H1 (cell line): ENCODE measurements at regions not wholly inside any gene's neighbourhood (a gene's known extent, or its start where the extent isn't known, plus 50 kb on each side); places are given as distances from the start of the nearest gene placed in this dataset.
"Not testable (repeated sequence)": the region's sequence is repeated elsewhere in the genome, so short reads cannot be mapped to it uniquely, and the experiment has no call there.

ENCODE experiments used
- CTCF ChIA-PET: fragments of 300-600 bp; sonication (Branson Sonifier 250); formaldehyde crosslinking; loops from one replicate; lab custom pipeline; 2021; ENCODE audit not compliant: partially characterized antibody; lab: Charles Lee
- POLR2A ChIA-PET: fragments of 300-600 bp; sonication (Branson Sonifier 250); formaldehyde crosslinking; loops from one replicate; lab custom pipeline; 2021; ENCODE audit warnings: inconsistent platforms; ENCODE audit not compliant: partially characterized antibody; lab: Charles Lee
- DNase-seq, 2 experiments: peaks; one replicate each; pipeline versions ENCODE4 v3.0.0 to v3.0.0-alpha.2; 2010 to 2022; ENCODE audit warnings: low spot score in 2 of 2, low read depth in 1 of 2, mixed read lengths in 1 of 2
- FAIRE-seq: peaks from 2 replicates; lab custom pipeline; 2011; peaks lifted over from hg19 to GRCh38; lab: Jason Lieb, UNC
- H2AFZ ChIP-seq: 2 replicates; pipeline ENCODE4 v1.8.1; 2012; ENCODE audit warnings: low read length, inconsistent platforms
- H2AK5ac ChIP-seq: 2 replicates; pipeline ENCODE4 v1.6.1; 2013; ENCODE audit warnings: low read depth, low read length
- H2BK120ac ChIP-seq: replicated peaks from 2 replicates; pipeline ENCODE3; 2013; ENCODE audit warnings: low read depth, low read length, inconsistent platforms
- H2BK12ac ChIP-seq: 2 replicates; pipeline ENCODE4 v1.6.1; 2013; ENCODE audit warnings: low read depth, low read length
- H2BK15ac ChIP-seq: 2 replicates; pipeline ENCODE4 v1.6.1; 2013; ENCODE audit warnings: low read length
- H2BK20ac ChIP-seq: 2 replicates; pipeline ENCODE4 v1.6.1; 2013; ENCODE audit warnings: low read length
- H2BK5ac ChIP-seq: 2 replicates; pipeline ENCODE4 v1.6.1; 2013; ENCODE audit warnings: low read depth, low read length
- H3K14ac ChIP-seq: 2 replicates; pipeline ENCODE4 v1.6.1; 2013; ENCODE audit warnings: inconsistent platforms; ENCODE audit not compliant: insufficient read length
- H3K18ac ChIP-seq: 2 replicates; pipeline ENCODE4 v1.6.1; 2013; ENCODE audit warnings: low read length; ENCODE audit errors: extremely low read depth
- H3K23ac ChIP-seq: 2 replicates; pipeline ENCODE4 v1.6.1; 2013; ENCODE audit warnings: inconsistent platforms; ENCODE audit not compliant: insufficient read length
- H3K23me2 ChIP-seq: 2 replicates; pipeline ENCODE4 v1.6.1; 2013; ENCODE audit warnings: low read depth, low read length
- H3K27ac ChIP-seq: 2 replicates; pipeline ENCODE4 v1.6.1; 2011; ENCODE audit warnings: low read depth, low read length, inconsistent platforms
- H3K27me3 ChIP-seq, 4 experiments: replicated peaks in 1 of 4; 1 replicate in 1 of 4; 2 replicates in 3 of 4; pipeline versions ENCODE4 v1.6.1 to v1.8.1; 2011 to 2013; ENCODE audit warnings: low read length in 3 of 4, mild to moderate bottlenecking in 3 of 4, inconsistent platforms in 2 of 4, mixed read lengths in 2 of 4, moderate library complexity in 1 of 4; ENCODE audit not compliant: control insufficient read depth in 3 of 4, insufficient read depth in 3 of 4; ENCODE audit errors: extremely low read depth in 1 of 4
- H3K36me3 ChIP-seq, 4 experiments: 2 replicates each; pipeline versions ENCODE4 v1.6.1 to v1.8.1; 2011 to 2013; ENCODE audit warnings: mild to moderate bottlenecking in 4 of 4, low read length in 3 of 4, moderate library complexity in 2 of 4, control low read depth in 1 of 4, inconsistent platforms in 1 of 4; ENCODE audit not compliant: insufficient read depth in 4 of 4, control insufficient read depth in 2 of 4
- H3K4ac ChIP-seq: replicated peaks from 2 replicates; pipeline ENCODE3; 2013; ENCODE audit warnings: low read length, low read depth, mixed read lengths, inconsistent platforms; ENCODE audit not compliant: insufficient read length
- H3K4me1 ChIP-seq, 4 experiments: replicated peaks in 1 of 4; 1 replicate in 1 of 4; 2 replicates in 3 of 4; pipeline versions ENCODE4 v1.6.1 to v1.8.1; 2011 to 2013; ENCODE audit warnings: low read length in 3 of 4, inconsistent platforms in 2 of 4, mixed read lengths in 1 of 4; ENCODE audit not compliant: insufficient read depth in 4 of 4, control insufficient read depth in 3 of 4
- H3K4me2 ChIP-seq, 2 experiments: 2 replicates each; pipeline versions ENCODE4 v1.6.1 to v1.8.1; 2011 to 2013; ENCODE audit warnings: low read depth in 2 of 2, low read length in 2 of 2, control low read depth in 1 of 2, inconsistent platforms in 1 of 2, mild to moderate bottlenecking in 1 of 2; ENCODE audit not compliant: insufficient read depth in 1 of 2
- H3K4me3 ChIP-seq, 4 experiments: fragments of 200-600, 300-600 bp in 1 of 4; sonication (generic), shearing (Covaris generic), sonication (Bioruptor Twin) in 1 of 4; 2 replicates each; pipeline versions ENCODE4 v1.5.1 to v1.8.1; 2011 to 2016; ENCODE audit warnings: low read length in 4 of 4, low read depth in 3 of 4, control low read depth in 2 of 4, inconsistent platforms in 2 of 4, mild to moderate bottlenecking in 2 of 4, mixed read lengths in 1 of 4, moderate library complexity in 1 of 4; ENCODE audit not compliant: insufficient read depth in 2 of 4; ENCODE audit errors: extremely low read depth in 1 of 4
- H3K56ac ChIP-seq: replicated peaks from 2 replicates; pipeline ENCODE3; 2013; ENCODE audit warnings: low read depth, mild to moderate bottlenecking, mixed read lengths, low read length, inconsistent platforms; ENCODE audit not compliant: insufficient read length
- H3K79me1 ChIP-seq: 2 replicates; pipeline ENCODE4 v1.6.1; 2013; ENCODE audit warnings: low read depth, low read length, control low read depth
- H3K79me2 ChIP-seq, 2 experiments: 2 replicates each; pipeline versions ENCODE4 v1.6.1 to v1.8.1; 2012 to 2013; ENCODE audit warnings: low read length in 2 of 2, mild to moderate bottlenecking in 2 of 2, inconsistent platforms in 1 of 2; ENCODE audit not compliant: insufficient read depth in 2 of 2, control insufficient read depth in 1 of 2
- H3K9ac ChIP-seq, 4 experiments: replicated peaks in 1 of 4; 1 replicate in 1 of 4; 2 replicates in 3 of 4; pipeline versions ENCODE4 v1.6.1 to v1.8.1; 2011 to 2013; ENCODE audit warnings: low read depth in 3 of 4, low read length in 3 of 4, control low read depth in 2 of 4, mild to moderate bottlenecking in 2 of 4, moderate library complexity in 2 of 4, inconsistent platforms in 1 of 4; ENCODE audit errors: extremely low read depth in 1 of 4
- H3K9me3 ChIP-seq, 2 experiments: 2 replicates each; pipeline versions ENCODE4 v1.6.1 to v1.8.1; 2012 to 2013; ENCODE audit warnings: mild to moderate bottlenecking in 2 of 2, moderate library complexity in 2 of 2, control low read depth in 1 of 2, inconsistent platforms in 1 of 2, low read depth in 1 of 2, low read length in 1 of 2, mixed read lengths in 1 of 2; ENCODE audit not compliant: insufficient read depth in 2 of 2
- H4K20me1 ChIP-seq, 2 experiments: replicated peaks in 1 of 2; 2 replicates each; pipeline versions ENCODE3 to v1.8.1; 2011 to 2013; ENCODE audit warnings: inconsistent platforms in 2 of 2, low read length in 2 of 2, mild to moderate bottlenecking in 1 of 2; ENCODE audit not compliant: insufficient read depth in 2 of 2, control insufficient read depth in 1 of 2
- H4K5ac ChIP-seq: 2 replicates; pipeline ENCODE4 v1.6.1; 2013; ENCODE audit warnings: low read length, low read depth, mixed read lengths, inconsistent platforms; ENCODE audit not compliant: insufficient read length
- H4K8ac ChIP-seq: 2 replicates; pipeline ENCODE4 v1.8.0; 2013; ENCODE audit warnings: mild to moderate bottlenecking, moderate library complexity, low read length, inconsistent platforms; ENCODE audit not compliant: insufficient read depth; ENCODE audit errors: extremely low read depth
- H4K91ac ChIP-seq: replicated peaks from 2 replicates; pipeline ENCODE3; 2013; ENCODE audit warnings: low read length, mixed read lengths, inconsistent platforms; ENCODE audit not compliant: insufficient read length
- WGBS, 2 experiments: shearing (Covaris generic) in 1 of 2; methylation state at CpG; one replicate each; pipeline versions ENCODE4 v1.1.6 to v1.1.7; 2013 to 2015; ENCODE audit warnings: low lambda C conversion rate in 2 of 2, mixed read lengths in 2 of 2, inconsistent platforms in 1 of 2, low coverage in 1 of 2, missing lambda C conversion rate in 1 of 2; ENCODE audit not compliant: insufficient replicate concordance in 2 of 2, insufficient coverage in 1 of 2, insufficient read length in 1 of 2; ENCODE audit errors: extremely low coverage in 1 of 2, missing lambda C conversion rate in 1 of 2; 5-methylcytosine and 5-hydroxymethylcytosine counted together

DNA sequence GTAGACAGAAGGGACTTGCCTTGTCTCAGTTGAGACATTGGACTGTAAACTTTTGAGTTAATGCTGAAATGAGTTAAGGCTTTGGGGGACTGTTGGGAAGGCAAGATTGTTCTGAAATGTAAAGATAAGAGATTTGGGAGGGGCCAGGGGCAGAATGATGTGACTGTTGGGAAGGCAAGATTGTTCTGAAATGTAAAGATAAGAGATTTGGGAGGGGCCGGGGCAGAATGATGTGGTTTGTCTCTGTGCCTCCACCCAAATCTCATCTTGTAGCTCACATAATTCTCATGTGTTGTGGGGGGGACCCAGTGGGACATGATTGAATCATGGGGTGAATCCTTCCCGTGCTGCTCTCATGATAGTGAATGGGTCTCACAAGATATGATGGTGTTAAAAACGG lies 1217.1 kb downstream of the GALC start:
- H3K23me2 ChIP-seq, H3K79me2 ChIP-seq, H4K91ac ChIP-seq, H3K79me1 ChIP-seq, H4K20me1 ChIP-seq, H2AFZ ChIP-seq, H3K4me1 ChIP-seq, H3K9ac ChIP-seq, H4K5ac ChIP-seq, H2BK20ac ChIP-seq, H3K4me3 ChIP-seq, H3K23ac ChIP-seq, H3K36me3 ChIP-seq, POLR2A ChIA-PET, DNase-seq, CTCF ChIA-PET, H3K4me2 ChIP-seq, H3K27ac ChIP-seq, H2AK5ac ChIP-seq, H3K14ac ChIP-seq, H3K9me3 ChIP-seq, H2BK12ac ChIP-seq, H2BK15ac ChIP-seq, H3K27me3 ChIP-seq, H4K8ac ChIP-seq, H3K18ac ChIP-seq, H2BK5ac ChIP-seq, FAIRE-seq, H3K56ac ChIP-seq, H2BK120ac ChIP-seq, H3K4ac ChIP-seq: not testable (repeated sequence)
- 85% methylated on average over 3 of the region's 3 CpGs; no CpG with 5 or more reads in 1 of the 2 experiments for WGBS, 2 experiments
